Activated T-cell treated with anti-CD3 and anti-CD28 coated beads, Interleukin-2, amount 50 U/mL, for 4 hours (primary cell): ENCODE measurements at regions not wholly inside any gene's neighbourhood (a gene's known extent, or its start where the extent isn't known, plus 50 kb on each side); places are given as distances from the start of the nearest gene placed in this dataset.

Experiments used
- ATAC-seq, 2 donors: fragments of 200-7000 bp; cut with Tn5 transposase; one replicate each; pipeline ENCODE4 v1.10.0; 2021
- DNase-seq: peaks from one replicate; pipeline ENCODE4 v3.0.0-alpha.2; 2020
- H3K27me3 Mint-ChIP-seq: one replicate; pipeline ENCODE4 v1.8.0; 2021; ENCODE audit warnings: low read depth, mixed read lengths
- H3K36me3 Mint-ChIP-seq: one replicate; pipeline ENCODE4 v1.8.0; 2022; ENCODE audit warnings: mixed read lengths; ENCODE audit not compliant: insufficient read depth
- H3K4me1 Mint-ChIP-seq: one replicate; pipeline ENCODE4 v1.8.0; 2021; ENCODE audit warnings: low read depth, mixed read lengths
- H3K4me3 Mint-ChIP-seq: one replicate; pipeline ENCODE4 v1.8.0; 2021; ENCODE audit warnings: mild to moderate bottlenecking, moderate library complexity, mixed read lengths
- H3K9me3 Mint-ChIP-seq: one replicate; pipeline ENCODE4 v1.8.0; 2021; ENCODE audit warnings: mixed read lengths

DNA sequence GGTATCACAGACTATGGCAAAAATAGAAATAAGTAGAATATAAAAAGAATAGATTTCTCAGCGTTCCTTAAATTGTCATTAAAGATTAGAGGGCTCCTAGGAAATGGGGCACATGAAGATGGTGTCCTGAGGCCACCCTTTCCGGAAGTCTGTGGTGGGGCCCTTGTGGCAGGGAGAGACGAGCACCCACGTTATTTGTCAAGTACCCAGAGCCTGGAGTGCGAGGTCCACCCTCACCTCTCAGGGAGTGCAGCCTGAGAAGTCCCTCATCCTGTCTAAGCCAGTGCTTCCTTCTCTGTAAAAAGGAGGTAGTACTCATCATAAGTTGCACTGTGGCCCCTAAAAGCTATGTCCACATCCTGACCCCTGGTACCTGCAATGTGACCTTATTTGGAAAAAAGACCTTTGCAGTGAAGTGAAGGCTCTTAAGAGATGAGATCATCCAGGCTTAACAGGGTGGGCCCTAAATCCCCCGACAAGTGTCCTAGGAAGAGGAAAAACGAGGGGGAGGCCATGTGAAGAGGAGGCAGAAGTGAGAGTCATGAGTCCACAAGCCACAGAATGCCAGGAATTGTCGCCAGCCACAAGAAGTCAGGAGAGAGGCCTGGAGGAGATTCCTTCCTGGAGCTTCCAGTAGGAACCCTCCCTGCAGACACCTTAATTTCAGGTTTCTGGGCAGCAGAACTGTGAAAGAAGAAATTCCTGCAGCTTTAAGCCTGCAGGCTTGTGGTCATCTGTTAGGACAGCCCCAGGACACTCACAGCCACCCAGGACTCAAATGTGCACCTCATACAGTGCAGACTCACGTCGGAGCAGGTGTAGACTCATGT is 76.8 kb upstream of the CCND1 start:
- Mint-ChIP-seq H3K27me3 (peaks cover 33% of the 10 kb centered on the region), H3K36me3 (no peaks in the 10 kb centered on the region), H3K9me3 (peaks cover 7% of the 10 kb centered on the region), H3K4me1 (peaks cover 9% of the 10 kb centered on the region), H3K4me3 (no peak overlapping the region)
- ATAC-seq = no peak
- no peak for DNase-seq

DNA sequence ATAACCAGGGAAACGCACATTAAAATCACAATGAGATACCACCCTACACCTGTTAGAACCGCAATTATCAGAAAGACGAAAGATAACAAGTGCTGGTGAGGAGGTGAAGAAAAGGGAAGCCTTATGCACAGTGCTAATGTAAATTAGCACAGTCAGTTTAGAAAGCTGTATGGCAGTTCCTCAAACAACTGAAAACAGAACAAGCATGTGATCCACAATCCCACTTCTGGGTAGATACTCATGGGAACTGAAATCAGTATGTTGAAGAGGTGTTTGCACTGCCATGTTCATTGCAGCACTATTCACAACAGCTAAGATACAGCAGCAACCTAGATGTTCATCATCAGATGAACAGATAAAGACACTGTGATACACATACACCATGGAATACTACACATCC is 75.0 kb upstream of the CCND1 start:
- Mint-ChIP-seq H3K4me1 (no peaks in the 10 kb centered on the region), H3K36me3 (no peaks in the 10 kb centered on the region), H3K9me3 (peaks cover 7% of the 10 kb centered on the region), H3K27me3 (peaks cover 28% of the 10 kb centered on the region), H3K4me3 (no peak overlapping the region)
- DNase-seq (no peak), ATAC-seq (no peak)

DNA sequence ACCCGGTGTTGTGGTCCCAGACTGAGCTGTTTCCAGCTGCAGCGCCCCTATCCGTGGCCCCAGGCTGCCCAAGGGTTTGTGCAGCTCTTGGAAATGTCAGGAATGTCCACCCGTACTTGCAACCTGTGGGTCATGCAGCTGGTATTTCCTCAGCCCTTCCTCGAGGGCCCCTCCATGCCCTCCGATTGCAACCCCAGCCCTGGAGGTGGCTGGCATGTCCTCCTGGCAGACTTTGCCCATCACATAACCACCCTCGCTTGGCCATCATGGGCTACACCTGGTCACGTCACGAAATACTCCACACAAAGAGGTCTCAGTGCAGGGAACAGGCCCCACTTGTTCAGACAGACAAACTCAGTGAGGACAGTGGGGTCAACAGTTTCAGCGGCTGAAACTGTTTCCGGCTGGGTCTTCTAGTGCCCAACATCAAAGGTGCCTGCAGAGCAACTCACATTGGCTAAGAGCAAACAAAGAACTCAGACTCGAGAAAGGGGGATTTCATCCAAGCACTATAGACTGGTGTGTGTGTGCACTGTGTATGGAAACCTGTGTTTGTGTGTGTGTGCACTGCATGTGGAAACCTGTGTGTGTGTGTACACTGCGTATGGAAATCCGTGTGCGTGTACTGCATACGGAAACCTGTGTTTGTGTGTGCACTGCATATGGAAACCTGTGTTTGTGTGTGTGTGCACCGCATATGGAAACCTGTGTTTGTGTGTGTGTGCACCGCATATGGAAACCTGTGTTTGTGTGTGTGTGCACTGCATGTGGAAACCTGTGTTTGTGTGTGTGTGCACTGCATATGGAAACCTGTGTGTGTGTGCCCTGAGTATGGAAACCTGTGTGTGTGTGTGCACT is 72.8 kb upstream of the CCND1 start:
- Mint-ChIP-seq H3K27me3 (peaks cover 22% of the 10 kb centered on the region), H3K9me3 (no peaks in the 10 kb centered on the region), H3K4me1 (no peaks in the 10 kb centered on the region), H3K4me3 (no peak overlapping the region), H3K36me3 (no peaks in the 10 kb centered on the region)
- DNase-seq = no peak
- ATAC-seq = no peak

DNA sequence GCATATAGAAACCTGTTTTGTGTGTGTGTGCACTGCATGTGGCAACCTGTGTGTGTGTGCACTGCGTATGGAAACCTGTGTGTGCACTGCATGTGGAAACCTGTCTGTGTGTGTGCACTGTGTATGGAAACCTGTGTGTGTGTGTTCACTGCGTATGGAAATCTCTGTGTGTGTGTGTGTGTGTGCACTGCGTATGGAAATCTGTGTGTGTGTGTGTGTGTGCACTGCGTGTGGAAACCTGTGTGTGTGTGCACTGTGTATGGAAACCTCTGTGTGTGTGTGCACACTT is 72.2 kb upstream of the CCND1 start:
- H3K36me3 Mint-ChIP-seq = no peaks in the 10 kb centered on the region
- no peak overlapping the region for H3K4me3 Mint-ChIP-seq
- DNase-seq (no peak), ATAC-seq (no peak)
- peaks cover 17% of the 10 kb centered on the region for H3K27me3 Mint-ChIP-seq
- H3K9me3 Mint-ChIP-seq = no peaks in the 10 kb centered on the region
- H3K4me1 Mint-ChIP-seq = no peaks in the 10 kb centered on the region

DNA sequence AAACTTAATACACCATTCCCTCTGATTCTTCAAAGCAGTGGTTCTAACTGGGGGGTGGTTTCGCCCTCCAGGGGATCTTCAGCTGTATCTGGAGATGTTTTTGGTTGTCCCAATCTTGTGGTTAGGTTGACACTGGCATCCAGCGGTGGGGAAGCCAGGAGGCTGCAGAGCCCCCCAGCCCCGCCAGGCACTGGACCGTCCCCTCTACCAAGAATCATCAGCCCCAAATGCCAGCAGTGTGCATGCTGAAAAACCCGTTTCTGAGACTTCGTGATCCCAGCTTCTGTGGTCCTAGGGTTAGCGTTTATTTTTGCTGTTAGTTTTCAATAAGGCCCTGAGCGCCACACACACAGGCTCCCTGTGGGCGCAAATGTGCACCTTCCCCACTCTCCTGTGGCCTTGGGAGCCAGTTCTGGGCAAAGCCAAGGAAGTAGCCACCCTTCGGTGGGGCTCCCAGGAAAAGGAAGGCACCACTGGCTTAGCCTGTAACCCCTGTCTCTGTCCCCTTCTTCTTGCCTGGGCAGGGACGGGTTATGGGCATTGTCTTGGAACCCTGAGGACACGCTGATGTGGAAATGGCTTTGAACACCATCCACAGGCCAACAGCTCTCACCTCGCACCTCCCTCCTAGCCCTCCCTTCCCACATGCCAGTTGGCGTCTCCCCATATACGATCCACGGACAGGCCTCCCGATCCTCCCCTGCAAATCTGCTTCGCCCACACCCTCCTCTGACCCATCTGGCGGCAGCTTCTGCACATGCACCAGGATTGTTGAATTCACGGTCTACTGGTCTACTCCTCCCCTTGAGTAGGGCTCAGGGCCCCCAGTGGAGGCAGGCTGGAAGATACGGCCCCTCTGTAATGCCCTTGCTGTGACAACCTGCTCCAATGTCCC is 71.4 kb upstream of the CCND1 start:
- no peak for ATAC-seq
- Mint-ChIP-seq H3K36me3 (no peaks in the 10 kb centered on the region), H3K27me3 (peaks cover 16% of the 10 kb centered on the region)

DNA sequence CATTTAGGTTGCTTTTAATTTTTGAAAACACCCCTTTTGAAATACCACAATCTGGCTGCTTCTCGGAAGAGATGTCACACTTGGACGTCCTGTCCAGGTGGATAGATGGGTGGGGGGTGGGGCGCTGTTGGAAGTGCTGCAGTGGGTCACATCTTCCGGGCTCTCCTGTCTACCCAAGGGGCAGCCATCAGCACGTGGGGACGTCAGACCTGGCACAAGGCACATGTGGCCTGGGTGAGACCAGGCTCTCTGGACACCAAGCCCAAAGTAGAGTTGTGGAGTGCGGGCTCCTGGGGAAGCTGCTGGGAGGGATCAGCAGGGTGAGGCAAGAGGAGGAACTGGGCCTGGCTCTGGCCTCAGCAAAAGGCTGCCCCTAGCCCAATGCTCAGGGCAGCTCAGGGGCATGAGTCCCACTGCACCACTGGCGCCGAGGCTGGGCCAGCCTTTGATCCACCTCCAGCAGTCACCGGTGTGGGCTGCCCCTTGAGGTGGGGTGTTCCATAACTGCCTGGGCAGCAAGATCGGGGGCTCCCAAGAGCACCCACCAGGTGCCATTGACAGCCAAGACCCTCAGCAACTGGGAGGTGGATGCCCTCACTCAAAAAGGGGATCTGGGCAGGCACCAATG is 68.6 kb upstream of the CCND1 start:
- Mint-ChIP-seq H3K4me1 (no peaks in the 10 kb centered on the region), H3K4me3 (no peak overlapping the region), H3K9me3 (no peaks in the 10 kb centered on the region), H3K36me3 (no peaks in the 10 kb centered on the region), H3K27me3 (peaks cover 29% of the 10 kb centered on the region)
- ATAC-seq = no peak
- DNase-seq = no peak

More for the DNA sequence above, 71.4 kb upstream of the CCND1 start:
- Mint-ChIP-seq H3K4me1 (no peaks in the 10 kb centered on the region), H3K4me3 (no peak overlapping the region), H3K9me3 (no peaks in the 10 kb centered on the region)
- DNase-seq = no peak

DNA sequence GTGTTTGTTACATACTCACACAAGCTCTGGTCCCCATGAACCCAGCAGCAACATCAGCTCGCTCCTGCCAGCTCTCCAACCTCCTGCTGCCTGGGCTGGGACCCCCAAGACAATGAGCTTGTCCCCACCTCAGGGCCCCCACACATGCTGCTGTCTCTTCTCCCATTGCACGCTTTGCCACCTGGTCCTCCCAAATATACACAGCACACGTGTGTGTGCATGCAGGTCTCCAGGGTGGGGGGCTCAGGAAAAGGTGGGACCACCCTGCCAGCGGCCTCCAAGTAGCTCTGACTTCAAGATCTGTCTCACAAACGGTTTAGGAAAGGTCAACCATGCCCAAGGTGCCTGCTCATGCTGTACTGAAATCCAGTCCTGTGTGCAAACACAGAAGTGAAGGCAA is 68.1 kb upstream of the CCND1 start:
- no peak for ATAC-seq
- Mint-ChIP-seq H3K4me3 (no peak overlapping the region), H3K9me3 (no peaks in the 10 kb centered on the region), H3K4me1 (no peaks in the 10 kb centered on the region), H3K36me3 (no peaks in the 10 kb centered on the region), H3K27me3 (peaks cover 32% of the 10 kb centered on the region)
- DNase-seq = no peak

DNA sequence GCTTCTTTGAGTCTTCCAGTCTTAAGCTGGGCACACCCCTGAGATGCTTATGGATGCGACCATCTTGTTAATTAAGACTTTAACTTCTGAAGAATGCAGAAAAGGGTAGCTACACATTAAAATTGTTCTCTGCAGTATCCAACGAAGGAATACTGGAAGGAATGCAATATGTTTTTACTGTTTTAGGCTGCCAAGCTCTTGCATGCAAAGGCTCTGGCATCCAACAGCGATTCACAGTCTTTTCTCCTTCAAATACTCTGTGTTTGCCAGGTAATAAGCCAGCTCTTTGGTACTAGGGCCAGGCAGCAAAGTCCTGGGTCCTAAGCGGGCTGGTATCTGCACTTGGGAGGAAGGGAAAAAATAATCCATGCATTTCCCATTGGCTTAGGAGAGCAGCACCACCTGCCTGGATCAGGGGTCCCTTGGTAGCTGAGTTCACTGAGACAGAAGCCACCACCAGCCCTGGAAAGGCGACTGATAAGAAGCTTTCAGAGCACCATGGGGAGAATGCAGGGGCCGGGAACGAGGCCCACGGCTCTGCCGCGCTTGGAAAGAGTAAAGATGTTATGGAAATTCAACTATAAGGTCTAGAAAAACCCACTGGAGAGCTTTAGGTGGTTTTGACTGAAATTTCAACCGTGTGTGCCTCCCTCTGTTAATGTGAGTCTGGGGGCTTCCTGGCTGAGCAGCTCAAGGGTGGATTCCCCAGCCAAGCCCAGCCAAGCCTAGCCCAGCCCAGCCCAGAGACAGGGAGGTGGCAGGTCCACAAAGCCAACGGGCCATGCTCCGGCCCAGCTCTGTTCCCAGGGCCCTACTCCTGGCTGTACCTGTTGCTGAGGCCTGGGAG is 67.0 kb upstream of the CCND1 start:
- H3K36me3 Mint-ChIP-seq = no peaks in the 10 kb centered on the region
- peaks cover 27% of the 10 kb centered on the region for H3K27me3 Mint-ChIP-seq
- H3K9me3 Mint-ChIP-seq = no peaks in the 10 kb centered on the region
- no peak for ATAC-seq
- no peaks in the 10 kb centered on the region for H3K4me1 Mint-ChIP-seq
- H3K4me3 Mint-ChIP-seq = no peak overlapping the region
- no peak for DNase-seq

DNA sequence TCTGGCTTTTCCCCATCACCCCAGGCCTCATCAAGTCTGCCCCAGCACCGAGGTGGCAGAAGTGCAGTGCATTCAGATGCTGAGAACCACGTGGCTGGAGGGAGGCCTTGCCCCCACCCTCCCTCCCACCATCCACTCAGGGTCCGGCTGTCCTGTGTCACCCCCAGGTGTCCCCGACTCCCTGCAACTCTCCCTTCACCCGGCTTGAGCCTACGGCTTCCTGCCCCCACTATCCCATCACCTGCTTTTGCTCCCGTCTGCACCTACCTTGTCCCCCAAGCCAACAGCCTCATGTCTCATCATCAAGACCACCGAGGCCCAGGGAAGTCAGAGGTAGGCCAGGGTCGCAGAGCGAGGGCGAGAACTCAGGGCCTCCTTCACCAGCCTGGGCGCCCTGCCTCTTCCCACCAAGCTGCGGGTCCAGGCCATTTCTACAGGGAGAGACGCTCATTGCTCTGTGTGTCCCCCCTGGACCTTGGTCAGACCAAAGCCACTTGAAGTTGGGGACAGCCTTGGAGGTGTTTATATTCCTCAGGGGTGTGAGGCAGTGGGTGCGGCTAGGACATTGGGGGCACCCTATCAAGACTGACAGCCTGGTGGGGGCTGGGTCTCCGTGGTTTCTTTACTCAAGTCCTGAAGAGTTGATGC is 66.2 kb upstream of the CCND1 start:
- Mint-ChIP-seq H3K4me1 (no peaks in the 10 kb centered on the region), H3K36me3 (no peaks in the 10 kb centered on the region), H3K9me3 (no peaks in the 10 kb centered on the region), H3K27me3 (peaks cover 27% of the 10 kb centered on the region), H3K4me3 (no peak overlapping the region)
- DNase-seq (no peak), ATAC-seq (no peak)

DNA sequence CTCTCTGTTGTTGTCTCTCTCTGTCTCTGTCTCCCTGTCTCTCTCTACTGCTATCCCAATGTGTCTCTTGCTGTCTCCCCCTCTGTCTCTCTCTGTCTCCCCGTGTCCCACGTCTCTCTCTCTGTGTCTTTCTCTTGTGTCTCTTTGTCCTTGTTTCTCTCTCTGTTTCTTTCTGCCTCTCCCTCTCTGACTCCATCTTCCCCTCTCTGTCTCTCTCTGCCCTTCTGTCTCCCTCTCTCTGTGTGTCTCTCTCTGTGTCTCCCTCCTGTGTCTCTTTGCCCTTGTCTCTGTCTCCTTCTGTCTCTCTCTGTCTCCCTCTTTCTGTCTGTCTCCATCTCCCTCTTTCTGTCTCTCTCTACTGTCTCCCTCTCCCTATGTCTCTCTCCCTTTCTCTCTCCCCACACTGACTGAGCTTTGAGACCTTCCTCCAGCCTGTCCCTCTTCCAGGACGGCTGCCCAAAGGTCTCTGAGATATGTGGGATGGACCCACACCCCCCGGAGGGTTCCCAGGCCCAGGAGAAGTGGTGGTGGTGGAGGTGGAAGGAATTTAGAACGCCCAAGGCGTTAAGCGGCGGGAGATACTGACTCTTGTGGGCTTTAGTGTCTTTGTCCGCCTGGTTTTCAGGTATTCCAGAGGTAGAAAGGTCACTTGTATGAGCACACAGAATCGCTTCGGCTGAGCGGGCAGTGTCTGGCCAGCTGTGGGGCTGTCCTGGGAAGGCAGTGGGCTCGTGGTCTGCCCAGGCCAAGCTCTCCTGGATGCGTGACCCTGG is 65.5 kb upstream of the CCND1 start:
- H3K9me3 Mint-ChIP-seq = no peaks in the 10 kb centered on the region
- ATAC-seq = no peak
- peaks cover 22% of the 10 kb centered on the region for H3K27me3 Mint-ChIP-seq
- H3K4me3 Mint-ChIP-seq = no peak overlapping the region
- no peak for DNase-seq
- H3K36me3 Mint-ChIP-seq = no peaks in the 10 kb centered on the region
- H3K4me1 Mint-ChIP-seq = no peaks in the 10 kb centered on the region

DNA sequence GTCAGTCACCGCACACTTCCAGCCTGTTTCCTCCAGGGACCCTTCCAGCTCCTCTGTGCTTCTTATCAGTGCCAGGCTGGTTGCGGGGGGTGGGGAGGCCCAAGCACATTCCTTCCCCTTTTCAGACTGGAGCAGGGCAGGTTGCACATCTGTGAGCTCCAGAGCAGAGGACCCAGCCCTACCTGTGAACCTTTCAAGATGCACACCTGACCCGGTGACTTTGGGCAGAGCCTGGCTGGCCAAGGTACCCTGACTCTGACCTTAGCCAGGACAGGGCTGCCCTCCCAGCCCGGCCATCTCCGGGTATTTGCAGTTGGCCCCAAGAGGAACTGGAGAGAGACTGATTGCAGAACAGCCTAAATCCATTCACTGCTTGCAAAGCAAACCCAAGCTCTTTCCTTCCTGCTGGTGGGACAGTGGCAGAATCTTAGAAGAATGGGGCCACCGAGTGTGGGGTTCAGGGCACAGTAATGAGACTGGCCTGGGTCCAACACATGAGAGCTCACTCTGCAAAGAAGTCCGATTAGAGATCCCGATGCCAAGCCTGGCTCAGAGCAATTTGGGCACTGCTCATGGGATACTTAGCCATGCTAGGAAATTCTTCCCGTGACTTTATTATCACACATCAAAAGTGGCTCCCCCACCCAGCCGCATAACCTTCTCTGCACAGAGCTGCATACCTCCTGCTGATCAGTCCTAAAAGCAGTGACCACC is 64.7 kb upstream of the CCND1 start:
- no peaks in the 10 kb centered on the region for H3K36me3 Mint-ChIP-seq
- peaks cover 22% of the 10 kb centered on the region for H3K27me3 Mint-ChIP-seq
- H3K4me3 Mint-ChIP-seq = no peak overlapping the region

DNA sequence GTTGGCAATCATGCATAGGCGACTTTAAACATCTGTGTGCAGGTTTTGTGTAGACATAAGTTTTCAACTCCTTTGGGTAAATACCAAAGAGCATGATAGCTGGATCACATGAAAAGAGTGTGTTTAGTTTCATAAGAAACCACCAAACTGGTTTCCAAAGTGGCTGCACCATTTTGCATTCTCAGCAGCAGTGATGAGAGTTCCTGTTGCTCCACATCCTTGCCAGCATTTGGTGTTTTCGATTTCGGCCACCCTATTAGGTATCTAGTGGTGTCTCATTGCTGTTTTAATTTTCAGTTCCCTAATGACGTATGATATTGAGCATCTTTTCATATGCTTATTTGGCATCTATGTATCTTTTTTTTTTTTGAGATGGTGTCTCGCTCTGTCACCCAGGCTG is 62.8 kb upstream of the CCND1 start:
- no peak overlapping the region for H3K4me3 Mint-ChIP-seq
- no peak for DNase-seq

More for the DNA sequence above, 64.7 kb upstream of the CCND1 start:
- no peak for DNase-seq
- ATAC-seq = no peak
- Mint-ChIP-seq H3K9me3 (no peaks in the 10 kb centered on the region), H3K4me1 (no peaks in the 10 kb centered on the region)

More for the DNA sequence above, 62.8 kb upstream of the CCND1 start:
- no peaks in the 10 kb centered on the region for H3K36me3 Mint-ChIP-seq
- no peaks in the 10 kb centered on the region for H3K4me1 Mint-ChIP-seq
- H3K9me3 Mint-ChIP-seq = no peaks in the 10 kb centered on the region
- no peak for ATAC-seq
- H3K27me3 Mint-ChIP-seq = peaks cover 22% of the 10 kb centered on the region
